ENCODE measurements at regions not wholly inside any gene's neighbourhood (a gene's known extent, or its start where the extent isn't known, plus 50 kb on each side); places are given as distances from the start of the nearest gene placed in this dataset.

DNA sequence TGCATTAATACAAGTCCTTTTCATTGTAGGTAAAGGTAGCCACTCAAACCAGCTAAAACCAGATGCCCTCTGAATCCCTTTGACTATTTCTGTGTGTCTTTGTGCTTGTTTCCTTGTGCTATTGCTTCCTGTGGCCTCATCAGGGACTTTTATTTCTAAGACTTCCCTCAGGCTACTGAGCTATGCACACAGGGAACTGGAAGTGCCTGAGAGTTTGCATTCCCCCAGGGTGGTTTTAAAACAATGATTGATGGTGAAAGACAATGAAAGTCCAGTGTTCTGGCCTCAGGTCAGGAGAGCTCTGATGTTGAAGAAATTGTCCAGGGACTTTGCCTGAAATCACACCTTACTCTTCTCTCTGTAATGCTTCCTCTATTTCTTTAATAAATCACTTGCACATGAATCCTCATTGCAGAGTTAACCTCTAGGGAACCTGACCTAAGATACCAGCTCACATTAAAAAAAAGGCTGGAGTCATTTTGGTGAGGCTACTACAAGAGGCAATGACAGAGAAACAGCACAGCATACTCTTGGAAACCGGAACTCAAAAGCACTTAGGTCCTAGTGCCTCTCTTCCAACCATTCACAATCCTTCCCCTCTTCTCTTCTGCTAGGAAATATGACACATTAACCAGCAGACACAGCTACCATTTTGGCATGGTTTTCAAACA, 158.1 kb upstream of the NREP start:
- TF ChIP-seq CTCF (IDR thresholded peaks at IDR 0.05), result no peak
- no peak for TF ChIP-seq POLR2A (IDR thresholded peaks at IDR 0.05)
